ENCODE measurements at regions not wholly inside any gene's neighbourhood (a gene's known extent, or its start where the extent isn't known, plus 50 kb on each side); places are given as distances from the start of the nearest gene placed in this dataset.

DNA sequence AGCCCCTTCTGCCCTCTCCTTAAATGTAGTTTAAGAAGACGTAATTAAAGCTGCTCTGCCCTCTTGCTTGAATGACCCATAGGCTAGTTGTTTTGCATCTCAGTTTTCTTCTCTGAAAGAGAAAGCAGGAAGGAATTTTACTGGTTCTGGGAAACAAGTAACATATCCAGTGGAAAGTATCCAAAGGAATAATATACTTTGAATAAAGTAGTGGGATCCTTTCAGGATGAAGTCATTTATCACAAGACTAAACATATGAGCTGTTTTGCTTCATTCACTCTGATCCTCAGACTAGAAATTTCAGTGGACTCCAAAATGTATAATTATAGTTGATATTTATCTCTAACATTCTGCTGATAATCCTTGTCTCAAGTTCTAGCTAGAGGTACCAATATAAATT is 1297.6 kb upstream of the GOT2 start:
- H3K4me3 ChIP-seq (ENCODE audit: insufficient read depth, low read length): no peak overlapping the region
- H4K20me1 ChIP-seq (ENCODE audit: insufficient read depth, low read length): no peaks in the 10 kb centered on the region
- H3K79me2 ChIP-seq (ENCODE audit: insufficient read depth, low read length): no peaks in the 10 kb centered on the region
- no peaks in the 10 kb centered on the region for H3K36me3 ChIP-seq (ENCODE audit: insufficient read depth, low read length)
- no peak for DNase-seq (ENCODE audit: insufficient read length, low spot score, missing footprints)
- H3K4me2 ChIP-seq (ENCODE audit: insufficient read depth, low read length): no peak overlapping the region
- no peaks in the 10 kb centered on the region for H3K9me3 ChIP-seq (ENCODE audit: low read depth, low read length)
- no peaks in the 10 kb centered on the region for H3K27me3 ChIP-seq (ENCODE audit: insufficient read depth, low read length)
- H2AFZ ChIP-seq (ENCODE audit: low read length): no peak overlapping the region
- H3K4me1 ChIP-seq (ENCODE audit: insufficient read depth, low read length): no peaks in the 10 kb centered on the region
- H3K27ac ChIP-seq (ENCODE audit: low read depth, low read length): no peak overlapping the region
- TF ChIP-seq, protein P1, sequence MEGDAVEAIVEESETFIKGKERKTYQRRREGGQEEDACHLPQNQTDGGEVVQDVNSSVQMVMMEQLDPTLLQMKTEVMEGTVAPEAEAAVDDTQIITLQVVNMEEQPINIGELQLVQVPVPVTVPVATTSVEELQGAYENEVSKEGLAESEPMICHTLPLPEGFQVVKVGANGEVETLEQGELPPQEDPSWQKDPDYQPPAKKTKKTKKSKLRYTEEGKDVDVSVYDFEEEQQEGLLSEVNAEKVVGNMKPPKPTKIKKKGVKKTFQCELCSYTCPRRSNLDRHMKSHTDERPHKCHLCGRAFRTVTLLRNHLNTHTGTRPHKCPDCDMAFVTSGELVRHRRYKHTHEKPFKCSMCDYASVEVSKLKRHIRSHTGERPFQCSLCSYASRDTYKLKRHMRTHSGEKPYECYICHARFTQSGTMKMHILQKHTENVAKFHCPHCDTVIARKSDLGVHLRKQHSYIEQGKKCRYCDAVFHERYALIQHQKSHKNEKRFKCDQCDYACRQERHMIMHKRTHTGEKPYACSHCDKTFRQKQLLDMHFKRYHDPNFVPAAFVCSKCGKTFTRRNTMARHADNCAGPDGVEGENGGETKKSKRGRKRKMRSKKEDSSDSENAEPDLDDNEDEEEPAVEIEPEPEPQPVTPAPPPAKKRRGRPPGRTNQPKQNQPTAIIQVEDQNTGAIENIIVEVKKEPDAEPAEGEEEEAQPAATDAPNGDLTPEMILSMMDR (IDR thresholded peaks at IDR 0.05; ENCODE audit: extremely low read depth, low read depth, low read length): no peak

DNA sequence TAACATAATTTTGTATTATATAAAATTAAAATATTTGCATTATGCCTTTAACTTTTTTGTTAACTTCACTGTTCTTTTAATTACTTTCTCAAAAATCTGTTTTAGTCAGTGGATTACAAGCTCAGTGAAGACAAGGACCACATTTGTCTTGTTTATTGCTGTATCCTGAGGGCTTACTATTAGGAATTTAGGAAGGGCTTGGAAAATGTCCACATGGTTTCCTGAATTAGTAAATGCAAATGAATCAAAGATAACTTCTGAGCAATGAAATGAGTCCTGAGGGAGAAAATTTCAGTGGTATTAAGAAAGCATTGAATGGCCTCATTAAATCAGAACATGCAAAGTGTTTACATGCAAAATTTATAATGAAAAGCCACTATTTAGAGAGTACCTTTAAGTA is 1293.2 kb upstream of the GOT2 start:
- Histone ChIP-seq H3K79me2 (ENCODE audit: insufficient read depth, low read length) (no peaks in the 10 kb centered on the region), H3K4me3 (ENCODE audit: insufficient read depth, low read length) (no peak overlapping the region), H3K27me3 (ENCODE audit: insufficient read depth, low read length) (no peaks in the 10 kb centered on the region), H3K36me3 (ENCODE audit: insufficient read depth, low read length) (no peaks in the 10 kb centered on the region), H3K27ac (ENCODE audit: low read depth, low read length) (no peak overlapping the region), H3K4me1 (ENCODE audit: insufficient read depth, low read length) (no peaks in the 10 kb centered on the region), H4K20me1 (ENCODE audit: insufficient read depth, low read length) (no peaks in the 10 kb centered on the region), H3K9me3 (ENCODE audit: low read depth, low read length) (no peaks in the 10 kb centered on the region), H2AFZ (ENCODE audit: low read length) (no peak overlapping the region), H3K4me2 (ENCODE audit: insufficient read depth, low read length) (no peak overlapping the region)
- DNase-seq (ENCODE audit: insufficient read length, low spot score, missing footprints): no peak
- TF ChIP-seq, protein P1 (IDR thresholded peaks at IDR 0.05; ENCODE audit: extremely low read depth, low read depth, low read length): no peak

DNA sequence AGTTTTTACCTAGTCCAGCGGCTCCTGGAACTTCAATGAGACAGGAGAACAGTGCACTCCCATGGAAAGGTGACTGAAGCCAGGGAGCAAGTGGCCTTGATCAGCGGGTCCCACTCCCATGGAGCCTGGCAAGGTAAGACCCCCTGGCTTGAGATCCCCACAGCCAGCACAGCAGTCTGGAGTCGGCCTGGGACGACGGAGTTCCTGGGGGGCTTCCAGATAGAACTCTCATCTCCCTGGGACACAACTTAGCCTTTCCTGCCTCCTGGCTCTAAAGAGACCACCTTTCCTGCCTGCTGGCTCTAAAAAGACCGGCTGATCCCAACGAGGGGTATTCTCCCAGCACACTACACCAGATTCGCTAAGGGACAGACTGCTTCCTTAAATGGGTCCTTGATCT is 1279.0 kb upstream of the GOT2 start:
- Histone ChIP-seq H3K4me1 (ENCODE audit: insufficient read depth, low read length) (no peaks in the 10 kb centered on the region), H4K20me1 (ENCODE audit: insufficient read depth, low read length) (no peaks in the 10 kb centered on the region), H3K36me3 (ENCODE audit: insufficient read depth, low read length) (no peaks in the 10 kb centered on the region), H3K79me2 (ENCODE audit: insufficient read depth, low read length) (no peaks in the 10 kb centered on the region), H3K4me2 (ENCODE audit: insufficient read depth, low read length) (no peak overlapping the region), H2AFZ (ENCODE audit: low read length) (no peak overlapping the region), H3K9me3 (ENCODE audit: low read depth, low read length) (peaks cover 2% of the 10 kb centered on the region), H3K27ac (ENCODE audit: low read depth, low read length) (no peak overlapping the region), H3K4me3 (ENCODE audit: insufficient read depth, low read length) (no peak overlapping the region), H3K27me3 (ENCODE audit: insufficient read depth, low read length) (no peaks in the 10 kb centered on the region)
- no peak for DNase-seq (ENCODE audit: insufficient read length, low spot score, missing footprints)
- TF ChIP-seq, protein P1 (IDR thresholded peaks at IDR 0.05; ENCODE audit: extremely low read depth, low read depth, low read length): no peak

DNA sequence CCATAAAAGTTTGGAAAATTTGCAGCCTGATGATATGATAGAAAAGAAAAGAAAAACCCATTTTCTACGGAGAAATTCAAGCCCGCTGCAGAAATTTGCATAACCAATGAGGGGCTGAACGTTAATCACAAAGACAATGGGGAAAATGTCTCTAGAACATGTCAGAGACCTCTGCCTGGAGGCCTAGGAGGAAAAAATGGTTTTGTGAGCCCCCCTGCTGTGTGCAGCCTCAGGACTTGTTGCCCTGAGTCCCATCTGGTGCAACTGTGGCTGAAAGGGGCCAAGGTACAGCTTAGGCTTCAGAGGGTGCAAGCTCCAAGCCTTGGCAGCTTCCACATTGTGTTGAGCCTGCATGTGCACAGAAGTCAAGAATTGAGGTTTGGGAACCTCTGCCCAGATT is 1267.4 kb upstream of the GOT2 start:
- H4K20me1 ChIP-seq (ENCODE audit: insufficient read depth, low read length): no peaks in the 10 kb centered on the region
- TF ChIP-seq, protein P1 (IDR thresholded peaks at IDR 0.05; ENCODE audit: extremely low read depth, low read depth, low read length): no peak
- no peaks in the 10 kb centered on the region for H3K79me2 ChIP-seq (ENCODE audit: insufficient read depth, low read length)

More for the DNA sequence above, 1267.4 kb upstream of the GOT2 start:
- no peaks in the 10 kb centered on the region for H3K27me3 ChIP-seq (ENCODE audit: insufficient read depth, low read length)
- H2AFZ ChIP-seq (ENCODE audit: low read length): no peak overlapping the region
- no peak for DNase-seq (ENCODE audit: insufficient read length, low spot score, missing footprints)
- H3K9me3 ChIP-seq (ENCODE audit: low read depth, low read length): no peaks in the 10 kb centered on the region
- no peaks in the 10 kb centered on the region for H3K36me3 ChIP-seq (ENCODE audit: insufficient read depth, low read length)
- H3K4me1 ChIP-seq (ENCODE audit: insufficient read depth, low read length): no peaks in the 10 kb centered on the region
- H3K4me3 ChIP-seq (ENCODE audit: insufficient read depth, low read length): no peak overlapping the region
- H3K4me2 ChIP-seq (ENCODE audit: insufficient read depth, low read length): no peak overlapping the region
- H3K27ac ChIP-seq (ENCODE audit: low read depth, low read length): no peak overlapping the region
